IMR-90 (cell line): ENCODE measurements at regions not wholly inside any gene's neighbourhood (a gene's known extent, or its start where the extent isn't known, plus 50 kb on each side); places are given as distances from the start of the nearest gene placed in this dataset.

Source experiments
- ATAC-seq: fragments of 200-7000 bp; cut with Tn5 transposase; 2 replicates; pipeline ENCODE4 v1.9.1; 2020; ENCODE audit warnings: low read depth, mild to moderate bottlenecking, moderate library complexity
- BruUV-seq: library from RNA; stranded (reverse); fragments of 400-500 nt; replicated peaks from 2 replicates; lab custom pipeline; 2021; lab: Mats Ljungman, UMichigan
- CTCF ChIA-PET: fragments of 300-600 bp; formaldehyde crosslinking; extraction: SDS; loops from one replicate; lab custom pipeline; 2021; ENCODE audit warnings: antibody characterized with exemption; lab: Yijun Ruan, JAX
- POLR2A ChIA-PET: fragments of 300-600 bp; sonication (Branson Sonifier 250); formaldehyde crosslinking; loops from one replicate; lab custom pipeline; 2022; ENCODE audit warnings: antibody characterized with exemption; ENCODE audit not compliant: unreplicated experiment; lab: Charles Lee
- DNase-seq: peaks from one replicate; pipeline ENCODE4 v3.0.0; 2013
- H2AFZ ChIP-seq: replicated peaks from 2 replicates; pipeline ENCODE3; 2013; ENCODE audit warnings: low read length, mild to moderate bottlenecking; ENCODE audit not compliant: poor library complexity
- H2AK5ac ChIP-seq: 2 replicates; pipeline ENCODE4 v1.6.1; 2013; ENCODE audit warnings: low read depth, low read length, inconsistent platforms
- H2AK9ac ChIP-seq: replicated peaks from 2 replicates; pipeline ENCODE3; 2013; ENCODE audit warnings: mild to moderate bottlenecking, low read depth, low read length, moderate library complexity; ENCODE audit not compliant: poor library complexity
- H2BK120ac ChIP-seq: 2 replicates; pipeline ENCODE4 v1.6.1; 2013; ENCODE audit warnings: low read depth, low read length, inconsistent platforms
- H2BK15ac ChIP-seq: 3 replicates; pipeline ENCODE4 v1.6.1; 2013; ENCODE audit warnings: low read depth, low read length, inconsistent platforms
- H2BK20ac ChIP-seq: 2 replicates; pipeline ENCODE4 v1.6.1; 2013; ENCODE audit warnings: low read depth, mild to moderate bottlenecking, inconsistent platforms, low read length, moderate library complexity
- H2BK5ac ChIP-seq: 2 replicates; pipeline ENCODE4 v1.6.1; 2013; ENCODE audit warnings: mild to moderate bottlenecking, low read depth, low read length, inconsistent platforms; ENCODE audit not compliant: poor library complexity, severe bottlenecking
- H3K14ac ChIP-seq: replicated peaks from 2 replicates; pipeline ENCODE4 v1.6.1; 2013; ENCODE audit warnings: low read depth, low read length, inconsistent platforms
- H3K18ac ChIP-seq: 2 replicates; pipeline ENCODE4 v1.6.1; 2013; ENCODE audit warnings: low read depth, low read length, control low read depth
- H3K23ac ChIP-seq: 2 replicates; pipeline ENCODE4 v1.6.1; 2013; ENCODE audit warnings: low read depth, low read length, inconsistent platforms
- H3K27ac ChIP-seq: 2 replicates; pipeline ENCODE4 v1.5.1; 2013; ENCODE audit warnings: mild to moderate bottlenecking, control low read depth, low read length; ENCODE audit not compliant: insufficient read depth
- H3K27me3 ChIP-seq: 2 replicates; pipeline ENCODE4 v1.6.1; 2013; ENCODE audit warnings: low read length; ENCODE audit not compliant: control insufficient read depth, insufficient read depth
- H3K36me3 ChIP-seq: 2 replicates; pipeline ENCODE4 v1.6.1; 2013; ENCODE audit warnings: low read length, mixed read lengths; ENCODE audit not compliant: control insufficient read depth, insufficient read depth
- H3K4ac ChIP-seq: 2 replicates; pipeline ENCODE4 v1.6.1; 2013; ENCODE audit warnings: low read depth, low read length, inconsistent platforms
- H3K4me1 ChIP-seq: 2 replicates; pipeline ENCODE4 v1.6.1; 2013; ENCODE audit warnings: low read length, mixed read lengths; ENCODE audit not compliant: control insufficient read depth, insufficient read depth
- H3K4me2 ChIP-seq: 2 replicates; pipeline ENCODE4 v1.6.1; 2013; ENCODE audit warnings: low read depth, mild to moderate bottlenecking, control low read depth, low read length, moderate library complexity
- H3K4me3 ChIP-seq: 2 replicates; pipeline ENCODE4 v1.5.1; 2013; ENCODE audit warnings: low read depth, mild to moderate bottlenecking, control low read depth, low read length, moderate library complexity; ENCODE audit not compliant: insufficient read depth
- H3K56ac ChIP-seq: 2 replicates; pipeline ENCODE4 v1.6.1; 2013; ENCODE audit warnings: low read length, inconsistent platforms; ENCODE audit not compliant: insufficient read depth; ENCODE audit errors: extremely low read depth
- H3K79me1 ChIP-seq, 2 experiments: 2 replicates each; pipeline ENCODE4 v1.6.1; 2013; ENCODE audit warnings: low read length in 2 of 2, inconsistent platforms in 1 of 2, low read depth in 1 of 2
- H3K9ac ChIP-seq: 2 replicates; pipeline ENCODE4 v1.6.1; 2013; ENCODE audit warnings: low read depth, low read length, control low read depth
- H3K9me1 ChIP-seq: 2 replicates; pipeline ENCODE4 v1.6.1; 2013; ENCODE audit warnings: low read length, inconsistent platforms; ENCODE audit not compliant: insufficient read depth
- H3K9me3 ChIP-seq: 2 replicates; pipeline ENCODE4 v1.6.1; 2013; ENCODE audit warnings: low read length; ENCODE audit not compliant: control insufficient read depth, insufficient read depth
- H4K20me1 ChIP-seq: 2 replicates; pipeline ENCODE4 v1.6.1; 2013; ENCODE audit warnings: low read length, inconsistent platforms; ENCODE audit not compliant: insufficient read depth
- H4K5ac ChIP-seq: 2 replicates; pipeline ENCODE4 v1.6.1; 2013; ENCODE audit warnings: mild to moderate bottlenecking, low read depth, low read length, control low read depth
- H4K8ac ChIP-seq, 2 experiments: 2 replicates each; pipeline ENCODE4 v1.6.1; 2013; ENCODE audit warnings: low read depth in 2 of 2, low read length in 2 of 2, control low read depth in 1 of 2, inconsistent platforms in 1 of 2
- H4K91ac ChIP-seq: 2 replicates; pipeline ENCODE4 v1.6.1; 2013; ENCODE audit warnings: low read depth, low read length, inconsistent platforms; ENCODE audit not compliant: insufficient read depth
- CEBPB ChIP-seq: IDR thresholded peaks from 2 replicates; pipeline ENCODE4 v1.6.1; 2012; ENCODE audit warnings: low read depth, low read length, improper control_type of control experiment
- CHD1 ChIP-seq: IDR thresholded peaks from 2 replicates; pipeline ENCODE4 v1.6.1; 2012; ENCODE audit warnings: low read depth, low read length, improper control_type of control experiment
- FOS ChIP-seq: fragments of 150-350 bp; IDR thresholded peaks from 2 replicates; pipeline ENCODE4 v1.6.1; 2016; ENCODE audit warnings: low read depth, low read length
- NFE2L2 ChIP-seq: fragments of 150-350 bp; IDR thresholded peaks from 2 replicates; pipeline ENCODE4 v1.6.1; 2016; ENCODE audit warnings: low read depth, mild to moderate bottlenecking, low read length
- RCOR1 ChIP-seq: IDR thresholded peaks from 2 replicates; pipeline ENCODE4 v1.6.1; 2012; ENCODE audit warnings: mild to moderate bottlenecking, low read length, improper control_type of control experiment; ENCODE audit not compliant: insufficient replicate concordance
- WGBS, 2 experiments: methylation state at CpG; one replicate each; pipeline versions ENCODE4 v1.1.5 to v1.1.7; 2013; ENCODE audit warnings: missing lambda C conversion rate in 2 of 2; ENCODE audit not compliant: insufficient read length in 1 of 2; ENCODE audit errors: extremely low coverage in 2 of 2; 5-methylcytosine and 5-hydroxymethylcytosine counted together
- dilution Hi-C: fragments of 300-500 bp; cut with HindIII; formaldehyde crosslinking; loops from one replicate; pipeline ENCODE4 v1.14.3; 2018; ENCODE audit warnings: low sequenced_read_pairs; ENCODE audit not compliant: unreplicated experiment
- in situ Hi-C: fragments of 300-500 bp; cut with MboI; formaldehyde crosslinking; loops from 3 replicates; pipeline ENCODE4 v1.14.3; 2019; ENCODE audit warnings: low sequenced_read_pairs, inconsistent platforms, mixed read lengths
- intact Hi-C: fragments of 100-400 bp; cut with micrococcal nuclease; formaldehyde crosslinking; loops from 2 replicates; pipeline ENCODE4 v1.10.0; 2022

DNA sequence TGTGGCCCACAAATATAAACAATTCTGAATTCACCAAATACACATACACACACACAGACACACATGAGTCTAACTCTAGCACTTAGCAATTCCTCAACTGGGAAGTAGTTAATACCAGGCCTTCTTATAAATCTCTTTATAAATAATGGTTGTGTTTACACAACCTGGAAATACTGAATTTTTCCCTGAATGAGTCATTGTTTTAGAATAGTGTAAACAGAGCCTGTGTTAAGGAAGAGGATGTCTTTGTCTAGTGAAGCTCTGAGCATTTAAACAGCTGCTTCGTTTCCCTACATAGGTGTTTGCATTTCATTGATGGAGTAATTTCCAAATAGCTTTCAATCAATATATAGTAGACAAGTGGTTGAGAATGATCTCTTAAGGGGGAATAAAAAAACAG is 218.8 kb downstream of the BTG1 start:
- in situ Hi-C loops: no loop called here
- no peak overlapping the region for H4K8ac ChIP-seq
- ATAC-seq (peak; percentile 95), DNase-seq (peak; percentile 90)
- no peak overlapping the region for H3K56ac ChIP-seq
- peaks cover 6% of the 10 kb centered on the region; the same call in 1 of the 2 replicates for H3K4me1 ChIP-seq
- no peaks in the 10 kb centered on the region for H3K9me1 ChIP-seq
- no peak overlapping the region for H2BK15ac ChIP-seq
- H3K4me2 ChIP-seq: no peak overlapping the region
- POLR2A ChIA-PET: no interaction called here
- H3K14ac ChIP-seq: no peak overlapping the region
- TF ChIP-seq RCOR1 (no peak), NFE2L2 (no peak), CEBPB (peak; percentile 15; the same call in 1 of the 2 replicates), FOS (peak; percentile 82; the same call in 1 of the 2 replicates), CHD1 (no peak)
- no peaks in the 10 kb centered on the region for H3K9me3 ChIP-seq
- no peak overlapping the region for H3K9ac ChIP-seq
- no CpG with 5 or more reads among the region's 1 CpG for whole genome bisulfite sequencing, 2 experiments
- no peak overlapping the region for H4K5ac ChIP-seq
- H3K36me3 ChIP-seq: no peaks in the 10 kb centered on the region
- no peak overlapping the region for H3K18ac ChIP-seq
- no peaks in the 10 kb centered on the region for H3K79me1 ChIP-seq
- H3K4ac ChIP-seq: no peak overlapping the region
- no peak overlapping the region for H2AK5ac ChIP-seq
- H2AFZ ChIP-seq: no peak overlapping the region
- H4K20me1 ChIP-seq: no peaks in the 10 kb centered on the region
- H3K23ac ChIP-seq: no peak overlapping the region
- CTCF ChIA-PET: interaction anchor here (0.6 kb wide), 1 partner anchor 639 kb away, joined by 4 read pairs; no protein-coding TSS in a partner anchor
- no peaks in the 10 kb centered on the region for H3K27me3 ChIP-seq
- H3K4me3 ChIP-seq: no peak overlapping the region
- H3K27ac ChIP-seq: no peak overlapping the region
- H2AK9ac ChIP-seq: no peak overlapping the region
- no peak overlapping the region for H4K91ac ChIP-seq
- H2BK120ac ChIP-seq: no peak overlapping the region
- BruUV-seq: no TSS peak
- peak overlapping the region; percentile 20 for H2BK5ac ChIP-seq
- intact Hi-C loops: no loop called here
- H2BK20ac ChIP-seq: no peak overlapping the region
- dilution Hi-C loops: no loop called here
